Activated CD4-positive, alpha-beta T cell treated with anti-CD3 and anti-CD28 coated beads, Interleukin-10, Interleukin-2, amounts not matched to agents 100 ng/mL and 50 ng/mL, durations not matched to agents 16 hours and 8 hours (primary cell): ENCODE measurements at regions not wholly inside any gene's neighbourhood (a gene's known extent, or its start where the extent isn't known, plus 50 kb on each side); places are given as distances from the start of the nearest gene placed in this dataset.
A peak's percentile ranks its signal among the peaks of the same experiment; 100 is the strongest.

Experiments used
- DNase-seq: peaks from one replicate; pipeline ENCODE4 v3.0.0-alpha.2; 2020

- no peak for DNase-seq
Measured at GRCh38 chr11:45037434-45038005, 86.8 kb upstream of the TP53I11 start.

GRCh38 chr11:45038923-45039322, 88.2 kb upstream of the TP53I11 start:
- DNase-seq, result no peak

- no peak for DNase-seq
Measured at GRCh38 chr11:45041596-45041995, 90.9 kb upstream of the TP53I11 start.

- DNase-seq, result no peak
Measured at GRCh38 chr11:45042560-45042959, 91.9 kb upstream of the TP53I11 start.

- DNase-seq, result no peak
Measured at GRCh38 chr11:45043755-45044475, 93.2 kb upstream of the TP53I11 start.

GRCh38 chr11:45045683-45046471, 95.2 kb upstream of the TP53I11 start:
- peak; percentile 2 for DNase-seq

- DNase-seq, result no peak
Measured at GRCh38 chr11:45048313-45048841, 97.7 kb upstream of the TP53I11 start.

- no peak for DNase-seq
Measured at GRCh38 chr11:45048870-45049691, 97.4 kb upstream of the PRDM11 start.

- DNase-seq, result no peak
Measured at GRCh38 chr11:45050111-45050510, 96.3 kb upstream of the PRDM11 start.

GRCh38 chr11:45051621-45052020, 94.8 kb upstream of the PRDM11 start:
- DNase-seq, result no peak

- no peak for DNase-seq
Measured at GRCh38 chr11:45052361-45052760, 94.1 kb upstream of the PRDM11 start.

GRCh38 chr11:45053736-45054446, 92.5 kb upstream of the PRDM11 start:
- no peak for DNase-seq

- no peak for DNase-seq
Measured at GRCh38 chr11:45054956-45055355, 91.5 kb upstream of the PRDM11 start.

- DNase-seq, result no peak
Measured at GRCh38 chr11:45056529-45056928, 89.9 kb upstream of the PRDM11 start.

GRCh38 chr11:45057938-45058646, 88.3 kb upstream of the PRDM11 start:
- DNase-seq, result no peak

GRCh38 chr11:45058647-45058950, 87.8 kb upstream of the PRDM11 start:
- DNase-seq, result no peak

GRCh38 chr11:45060707-45061106, 85.7 kb upstream of the PRDM11 start:
- DNase-seq, result no peak

- DNase-seq, result no peak
Measured at GRCh38 chr11:45061641-45062040, 84.8 kb upstream of the PRDM11 start.

GRCh38 chr11:45062115-45062514, 84.3 kb upstream of the PRDM11 start:
- no peak for DNase-seq

GRCh38 chr11:45062974-45063635, 83.3 kb upstream of the PRDM11 start:
- no peak for DNase-seq

GRCh38 chr11:45063669-45064068, 82.8 kb upstream of the PRDM11 start:
- no peak for DNase-seq
